Mesendoderm (in vitro differentiated cells): ENCODE measurements at regions not wholly inside any gene's neighbourhood (a gene's known extent, or its start where the extent isn't known, plus 50 kb on each side); places are given as distances from the start of the nearest gene placed in this dataset.

Source experiments
- DNase-seq: peaks from one replicate; pipeline ENCODE4 v3.0.0; 2013
- H2AK5ac ChIP-seq: 2 replicates; pipeline ENCODE4 v1.6.1; 2013; ENCODE audit warnings: low read length, inconsistent platforms
- H2BK120ac ChIP-seq: 2 replicates; pipeline ENCODE4 v1.6.1; 2013; ENCODE audit warnings: low read depth, mild to moderate bottlenecking, low read length, moderate library complexity, mixed read lengths
- H2BK15ac ChIP-seq: replicated peaks from 2 replicates; pipeline ENCODE4 v1.6.1; 2013; ENCODE audit warnings: low read depth, mild to moderate bottlenecking, moderate library complexity
- H2BK5ac ChIP-seq: 2 replicates; pipeline ENCODE4 v1.6.1; 2013; ENCODE audit warnings: low read length, inconsistent platforms
- H3K18ac ChIP-seq: 2 replicates; pipeline ENCODE4 v1.6.1; 2013; ENCODE audit warnings: mild to moderate bottlenecking, low read length, mixed read lengths
- H3K23ac ChIP-seq: one replicate; pipeline ENCODE4 v1.6.1; 2013; ENCODE audit warnings: low read length
- H3K27ac ChIP-seq: 2 replicates; pipeline ENCODE4 v1.5.1; 2013; ENCODE audit warnings: low read depth, mild to moderate bottlenecking, inconsistent platforms, low read length, moderate library complexity
- H3K27me3 ChIP-seq: 2 replicates; pipeline ENCODE4 v1.6.1; 2013; ENCODE audit warnings: low read length, control low read depth, mild to moderate bottlenecking, inconsistent platforms; ENCODE audit not compliant: insufficient read depth, poor library complexity
- H3K36me3 ChIP-seq: 2 replicates; pipeline ENCODE4 v1.6.1; 2013; ENCODE audit warnings: low read length, inconsistent platforms; ENCODE audit not compliant: control insufficient read depth, insufficient read depth
- H3K4ac ChIP-seq: one replicate; pipeline ENCODE4 v1.6.1; 2013; ENCODE audit warnings: low read depth, mild to moderate bottlenecking, low read length, moderate library complexity
- H3K4me1 ChIP-seq: 2 replicates; pipeline ENCODE4 v1.6.1; 2013; ENCODE audit warnings: low read depth, low read length, inconsistent platforms; ENCODE audit not compliant: control insufficient read depth
- H3K4me2 ChIP-seq: 2 replicates; pipeline ENCODE4 v1.6.1; 2013; ENCODE audit warnings: low read length
- H3K4me3 ChIP-seq: 2 replicates; pipeline ENCODE4 v1.5.1; 2013; ENCODE audit warnings: mild to moderate bottlenecking, low read length
- H3K56ac ChIP-seq: one replicate; pipeline ENCODE4 v1.6.1; 2013; ENCODE audit warnings: low read length
- H3K79me1 ChIP-seq: 2 replicates; pipeline ENCODE4 v1.6.1; 2013; ENCODE audit warnings: low read length, inconsistent platforms
- H3K79me2 ChIP-seq: 2 replicates; pipeline ENCODE4 v1.6.1; 2013; ENCODE audit warnings: mild to moderate bottlenecking, low read length; ENCODE audit not compliant: control insufficient read depth, insufficient read depth
- H3K9ac ChIP-seq: 2 replicates; pipeline ENCODE4 v1.6.1; 2013; ENCODE audit warnings: low read length, inconsistent platforms
- H4K5ac ChIP-seq: one replicate; pipeline ENCODE4 v1.6.1; 2013; ENCODE audit warnings: low read length
- H4K8ac ChIP-seq: one replicate; pipeline ENCODE4 v1.6.1; 2013; ENCODE audit warnings: low read depth, mild to moderate bottlenecking, control low read depth, low read length, moderate library complexity
- WGBS: extraction: QIAGEN DNeasy Blood & Tissue Kit; methylation state at CpG from one replicate; pipeline ENCODE4 v1.1.7; 2013; ENCODE audit warnings: low lambda C conversion rate, missing lambda C conversion rate; ENCODE audit not compliant: insufficient coverage; ENCODE audit errors: extremely low coverage; 5-methylcytosine and 5-hydroxymethylcytosine counted together

- H3K27ac ChIP-seq = no peak overlapping the region
Observed at GRCh38 chr7:35386816-35387706, 133.2 kb upstream of the TBX20 start.

GRCh38 chr7:35386082-35386815 lies 132.3 kb upstream of the TBX20 start:
- no peak overlapping the region for H4K5ac ChIP-seq
- H3K18ac ChIP-seq = no peak overlapping the region
- no peak overlapping the region for H3K56ac ChIP-seq
- no peak for DNase-seq
- H2BK120ac ChIP-seq = no peak overlapping the region
- H4K8ac ChIP-seq = no peak overlapping the region
- H3K9ac ChIP-seq = no peak overlapping the region
- H2AK5ac ChIP-seq = no peak overlapping the region
- no peaks in the 10 kb centered on the region for H3K79me2 ChIP-seq
- H2BK15ac ChIP-seq = no peak overlapping the region
- no peak overlapping the region for H3K4me2 ChIP-seq
- H3K79me1 ChIP-seq = no peaks in the 10 kb centered on the region
- no peaks in the 10 kb centered on the region for H3K27me3 ChIP-seq
- H3K36me3 ChIP-seq = no peaks in the 10 kb centered on the region
- H3K4me3 ChIP-seq = no peak overlapping the region
- H3K23ac ChIP-seq = no peak overlapping the region
- no peak overlapping the region for H3K4ac ChIP-seq
- no peak overlapping the region for H3K27ac ChIP-seq
- WGBS = no CpG with 5 or more reads among the region's 8 CpGs
- peaks cover 5% of the 10 kb centered on the region for H3K4me1 ChIP-seq
- no peak overlapping the region for H2BK5ac ChIP-seq

More at GRCh38 chr7:35386816-35387706, 133.2 kb upstream of the TBX20 start:
- H3K4me3 ChIP-seq = no peak overlapping the region
- H3K36me3 ChIP-seq = no peaks in the 10 kb centered on the region
- H3K27me3 ChIP-seq = no peaks in the 10 kb centered on the region
- H3K79me2 ChIP-seq = no peaks in the 10 kb centered on the region
- H3K56ac ChIP-seq = no peak overlapping the region
- H3K4me2 ChIP-seq = no peak overlapping the region
- no peak overlapping the region for H3K9ac ChIP-seq
- no peak overlapping the region for H4K8ac ChIP-seq
- no peak overlapping the region for H2AK5ac ChIP-seq
- H3K4ac ChIP-seq = no peak overlapping the region
- no peak overlapping the region for H4K5ac ChIP-seq
- DNase-seq = no peak
- no CpG with 5 or more reads among the region's 12 CpGs for WGBS
- peaks cover 5% of the 10 kb centered on the region for H3K4me1 ChIP-seq
- H2BK15ac ChIP-seq = no peak overlapping the region
- H2BK5ac ChIP-seq = no peak overlapping the region
- H3K79me1 ChIP-seq = no peaks in the 10 kb centered on the region
- H3K18ac ChIP-seq = no peak overlapping the region
- no peak overlapping the region for H3K23ac ChIP-seq
- no peak overlapping the region for H2BK120ac ChIP-seq

- Histone ChIP-seq H3K4me2 (no peak overlapping the region), H3K36me3 (no peaks in the 10 kb centered on the region), H3K27me3 (no peaks in the 10 kb centered on the region), H3K27ac (no peak overlapping the region), H3K4ac (no peak overlapping the region), H3K9ac (no peak overlapping the region), H4K8ac (no peak overlapping the region), H3K4me3 (no peak overlapping the region), H2BK5ac (no peak overlapping the region), H4K5ac (no peak overlapping the region), H3K56ac (no peak overlapping the region), H3K18ac (no peak overlapping the region), H2BK15ac (no peak overlapping the region), H3K23ac (no peak overlapping the region), H3K79me1 (no peaks in the 10 kb centered on the region), H2BK120ac (no peak overlapping the region), H3K4me1 (no peaks in the 10 kb centered on the region), H3K79me2 (no peaks in the 10 kb centered on the region), H2AK5ac (no peak overlapping the region)
- no peak for DNase-seq
- WGBS = no CpG with 5 or more reads among the region's 10 CpGs
Observed at GRCh38 chr7:35384761-35385700, 131.1 kb upstream of the TBX20 start.

- H2AK5ac ChIP-seq = no peak overlapping the region
- WGBS = no CpG with 5 or more reads among the region's 6 CpGs
Observed at GRCh38 chr7:35380739-35381224, 126.9 kb upstream of the TBX20 start.

GRCh38 chr7:35379481-35379880 lies 125.6 kb upstream of the TBX20 start:
- no peak overlapping the region for H3K56ac ChIP-seq
- WGBS = no CpG with 5 or more reads among the region's 3 CpGs
- H3K4me2 ChIP-seq = no peak overlapping the region
- no peak overlapping the region for H3K4ac ChIP-seq
- H2BK5ac ChIP-seq = no peak overlapping the region
- no peak for DNase-seq
- H3K18ac ChIP-seq = no peak overlapping the region
- H3K4me1 ChIP-seq = no peaks in the 10 kb centered on the region
- H3K4me3 ChIP-seq = no peak overlapping the region
- no peak overlapping the region for H2BK15ac ChIP-seq
- no peak overlapping the region for H2AK5ac ChIP-seq
- no peak overlapping the region for H4K8ac ChIP-seq
- no peak overlapping the region for H2BK120ac ChIP-seq
- H3K9ac ChIP-seq = no peak overlapping the region
- no peaks in the 10 kb centered on the region for H3K36me3 ChIP-seq
- no peak overlapping the region for H3K23ac ChIP-seq
- H4K5ac ChIP-seq = no peak overlapping the region
- no peaks in the 10 kb centered on the region for H3K79me1 ChIP-seq
- no peaks in the 10 kb centered on the region for H3K79me2 ChIP-seq
- no peak overlapping the region for H3K27ac ChIP-seq
- no peaks in the 10 kb centered on the region for H3K27me3 ChIP-seq

More at GRCh38 chr7:35380739-35381224, 126.9 kb upstream of the TBX20 start:
- H4K8ac ChIP-seq = no peak overlapping the region
- H3K4me2 ChIP-seq = no peak overlapping the region
- H3K56ac ChIP-seq = no peak overlapping the region
- no peaks in the 10 kb centered on the region for H3K27me3 ChIP-seq
- H3K79me1 ChIP-seq = no peaks in the 10 kb centered on the region
- no peak overlapping the region for H3K4me3 ChIP-seq
- no peak overlapping the region for H3K4ac ChIP-seq
- no peaks in the 10 kb centered on the region for H3K79me2 ChIP-seq
- no peak overlapping the region for H3K23ac ChIP-seq
- no peaks in the 10 kb centered on the region for H3K36me3 ChIP-seq
- H2BK15ac ChIP-seq = no peak overlapping the region
- no peak overlapping the region for H3K27ac ChIP-seq
- H2BK120ac ChIP-seq = no peak overlapping the region
- H3K18ac ChIP-seq = no peak overlapping the region
- no peak overlapping the region for H4K5ac ChIP-seq
- DNase-seq = no peak
- H2BK5ac ChIP-seq = no peak overlapping the region
- H3K9ac ChIP-seq = no peak overlapping the region
- H3K4me1 ChIP-seq = no peaks in the 10 kb centered on the region
